Fibroblast of lung (primary cell): ENCODE measurements at regions not wholly inside any gene's neighbourhood (a gene's known extent, or its start where the extent isn't known, plus 50 kb on each side); places are given as distances from the start of the nearest gene placed in this dataset.

ENCODE experiments used
- CTCF ChIP-seq, 2 donors: IDR thresholded peaks in 1 of 2; conservative IDR thresholded peaks in 1 of 2; 1 replicate in 1 of 2; 2 replicates in 1 of 2; pipeline ENCODE4 v1.5.1; 2011 to 2012; ENCODE audit warnings: low read length in 2 of 2, control low read depth in 1 of 2, inconsistent platforms in 1 of 2, low read depth in 1 of 2, mild to moderate bottlenecking in 1 of 2
- EZH2 ChIP-seq: IDR thresholded peaks from 2 replicates; pipeline ENCODE4 v1.5.1; 2012; ENCODE audit warnings: low read length, control low read depth, mild to moderate bottlenecking; ENCODE audit errors: missing control alignments

GRCh38 chr4:3676907-3677747 is 89.1 kb upstream of the ADRA2C start:
- no peak for TF ChIP-seq EZH2
- no peak for TF ChIP-seq CTCF (conservative IDR thresholded peaks at IDR 0.05 in 1 of 2, IDR thresholded peaks at IDR 0.05 in 1 of 2; ENCODE audit: low read depth in 1 of 2, low read length in 2 of 2)
